GM12872 (cell line): ENCODE measurements at regions not wholly inside any gene's neighbourhood (a gene's known extent, or its start where the extent isn't known, plus 50 kb on each side); places are given as distances from the start of the nearest gene placed in this dataset.

Experiments used
- TF ChIP-seq, protein P1 (sequence below): IDR thresholded peaks from 3 replicates; pipeline ENCODE4 v1.5.1; 2011; ENCODE audit warnings: low read depth, mild to moderate bottlenecking, low read length, moderate library complexity; ENCODE audit not compliant: insufficient read depth

GRCh38 chr4:66590488-66591215 lies 920.4 kb upstream of the EPHA5 start:
- TF ChIP-seq, protein P1, sequence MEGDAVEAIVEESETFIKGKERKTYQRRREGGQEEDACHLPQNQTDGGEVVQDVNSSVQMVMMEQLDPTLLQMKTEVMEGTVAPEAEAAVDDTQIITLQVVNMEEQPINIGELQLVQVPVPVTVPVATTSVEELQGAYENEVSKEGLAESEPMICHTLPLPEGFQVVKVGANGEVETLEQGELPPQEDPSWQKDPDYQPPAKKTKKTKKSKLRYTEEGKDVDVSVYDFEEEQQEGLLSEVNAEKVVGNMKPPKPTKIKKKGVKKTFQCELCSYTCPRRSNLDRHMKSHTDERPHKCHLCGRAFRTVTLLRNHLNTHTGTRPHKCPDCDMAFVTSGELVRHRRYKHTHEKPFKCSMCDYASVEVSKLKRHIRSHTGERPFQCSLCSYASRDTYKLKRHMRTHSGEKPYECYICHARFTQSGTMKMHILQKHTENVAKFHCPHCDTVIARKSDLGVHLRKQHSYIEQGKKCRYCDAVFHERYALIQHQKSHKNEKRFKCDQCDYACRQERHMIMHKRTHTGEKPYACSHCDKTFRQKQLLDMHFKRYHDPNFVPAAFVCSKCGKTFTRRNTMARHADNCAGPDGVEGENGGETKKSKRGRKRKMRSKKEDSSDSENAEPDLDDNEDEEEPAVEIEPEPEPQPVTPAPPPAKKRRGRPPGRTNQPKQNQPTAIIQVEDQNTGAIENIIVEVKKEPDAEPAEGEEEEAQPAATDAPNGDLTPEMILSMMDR, result no peak

GRCh38 chr4:66589183-66589582 lies 918.9 kb upstream of the EPHA5 start:
- TF ChIP-seq, protein P1, result no peak

DNA sequence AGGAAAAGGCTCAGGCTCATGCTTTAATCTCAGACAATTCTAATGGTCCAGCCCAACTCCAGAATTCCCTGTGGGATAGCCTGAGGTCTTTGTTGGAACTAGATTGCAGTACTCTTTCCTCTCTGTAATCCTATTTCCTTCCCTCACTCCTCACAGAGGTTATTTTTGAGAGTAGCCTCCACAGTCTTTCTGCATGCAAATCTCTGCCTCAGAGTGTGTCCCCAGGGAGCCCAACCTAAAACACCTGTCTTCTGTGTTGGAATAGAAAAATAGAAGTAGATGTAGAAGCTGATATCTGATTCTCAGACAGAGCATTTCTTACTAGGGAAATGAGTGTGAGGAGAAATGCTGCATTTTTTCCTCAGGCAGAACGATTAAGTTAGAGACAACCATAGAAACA lies 915.5 kb upstream of the EPHA5 start:
- TF ChIP-seq, protein P1, result no peak

DNA sequence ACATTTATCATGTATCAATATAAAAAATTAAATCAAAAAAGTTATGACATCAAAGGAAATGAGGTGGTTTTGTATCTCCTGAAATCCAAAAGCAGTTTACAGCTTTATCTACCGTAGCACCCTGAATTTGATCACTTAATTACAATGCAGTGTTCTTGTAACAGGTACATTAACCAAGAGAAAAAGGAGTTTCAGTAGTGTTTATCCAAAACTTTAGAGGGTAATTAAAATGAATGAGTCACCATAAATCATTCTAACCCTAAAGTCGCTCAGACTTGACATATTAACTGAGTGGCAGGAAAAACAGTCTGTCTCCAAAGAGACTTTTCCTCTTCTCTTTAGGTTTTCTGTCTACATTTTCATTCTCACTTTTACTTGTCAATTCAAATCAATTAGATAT lies 907.6 kb upstream of the EPHA5 start:
- TF ChIP-seq, protein P1, result no peak

GRCh38 chr4:66575008-66575696 lies 904.9 kb upstream of the EPHA5 start:
- TF ChIP-seq, protein P1, result no peak

GRCh38 chr4:66574145-66574978 lies 904.1 kb upstream of the EPHA5 start:
- TF ChIP-seq, protein P1, result no peak

DNA sequence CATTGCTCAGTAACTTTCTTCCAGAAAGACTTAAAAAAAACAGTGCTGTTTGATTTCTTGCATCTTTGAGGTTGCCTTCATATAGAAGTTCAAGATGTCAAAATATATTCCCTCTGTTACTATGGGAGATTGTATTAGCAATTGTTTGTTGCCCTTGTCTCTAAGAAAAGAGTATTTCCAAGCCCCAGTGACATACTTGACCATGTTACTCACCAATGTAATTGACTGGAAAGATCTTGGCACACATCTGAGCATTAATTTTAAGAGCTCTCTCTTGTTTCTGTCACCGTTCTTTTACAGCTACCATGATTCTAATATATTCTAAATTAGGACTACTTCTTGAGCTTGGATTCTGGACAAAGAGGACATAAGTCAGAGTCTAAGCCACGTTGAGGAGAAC lies 902.7 kb upstream of the EPHA5 start:
- TF ChIP-seq, protein P1, result no peak
